GM19463 (cell line): ENCODE measurements at regions not wholly inside any gene's neighbourhood (a gene's known extent, or its start where the extent isn't known, plus 50 kb on each side); places are given as distances from the start of the nearest gene placed in this dataset.
A peak's percentile ranks its signal among the peaks of the same experiment; 100 is the strongest.

Source experiments
- ATAC-seq: cut with Tn5 transposase; IDR thresholded peaks from one replicate; pipeline ENCODE4 v1.9.1; 2021; ENCODE audit warnings: mild to moderate bottlenecking, moderate library complexity; ENCODE audit not compliant: unreplicated experiment

- peak; percentile 44 for ATAC-seq
Observed at GRCh38 chr5:160961038-160961437, 109.0 kb upstream of the ATP10B start.

GRCh38 chr5:160960592-160960991, 108.6 kb upstream of the ATP10B start:
- peak; percentile 11 for ATAC-seq

- ATAC-seq = peak; percentile 42
Observed at GRCh38 chr5:160959804-160960203, 107.8 kb upstream of the ATP10B start.

GRCh38 chr5:160957312-160957861, 105.4 kb upstream of the ATP10B start:
- peak; percentile 52 for ATAC-seq

GRCh38 chr5:160956051-160956450, 104.0 kb upstream of the ATP10B start:
- ATAC-seq = no peak

- no peak for ATAC-seq
Observed at GRCh38 chr5:160950311-160950710, 98.3 kb upstream of the ATP10B start.

- ATAC-seq = no peak
Observed at GRCh38 chr5:160940725-160941124, 88.7 kb upstream of the ATP10B start.

GRCh38 chr5:160938532-160938931, 86.5 kb upstream of the ATP10B start:
- ATAC-seq = no peak

- no peak for ATAC-seq
Observed at GRCh38 chr5:160937570-160937969, 85.6 kb upstream of the ATP10B start.

GRCh38 chr5:160935776-160936175, 83.8 kb upstream of the ATP10B start:
- no peak for ATAC-seq

- ATAC-seq = no peak
Observed at GRCh38 chr5:160931283-160931682, 79.3 kb upstream of the ATP10B start.

- no peak for ATAC-seq
Observed at GRCh38 chr5:160930406-160930805, 78.4 kb upstream of the ATP10B start.

GRCh38 chr5:160929906-160930305, 77.9 kb upstream of the ATP10B start:
- no peak for ATAC-seq

GRCh38 chr5:160929360-160929759, 77.3 kb upstream of the ATP10B start:
- no peak for ATAC-seq

- no peak for ATAC-seq
Observed at GRCh38 chr5:160926428-160926827, 74.4 kb upstream of the ATP10B start.

GRCh38 chr5:160925281-160925680, 73.3 kb upstream of the ATP10B start:
- no peak for ATAC-seq

GRCh38 chr5:160923936-160924710, 72.1 kb upstream of the ATP10B start:
- ATAC-seq = no peak

GRCh38 chr5:160923411-160923810, 71.4 kb upstream of the ATP10B start:
- no peak for ATAC-seq

- ATAC-seq = no peak
Observed at GRCh38 chr5:160922311-160922710, 70.3 kb upstream of the ATP10B start.

GRCh38 chr5:160921423-160922285, 69.6 kb upstream of the ATP10B start:
- no peak for ATAC-seq

GRCh38 chr5:160919626-160920025, 67.6 kb upstream of the ATP10B start:
- no peak for ATAC-seq

- ATAC-seq = no peak
Observed at GRCh38 chr5:160918386-160918785, 66.4 kb upstream of the ATP10B start.
